NCI-H82 (cell line): ENCODE measurements at regions not wholly inside any gene's neighbourhood (a gene's known extent, or its start where the extent isn't known, plus 50 kb on each side); places are given as distances from the start of the nearest gene placed in this dataset.

Experiments used
- DNase-seq: peaks from one replicate; lab custom pipeline; 2025; lab: John Stamatoyannopoulos, UW

- no peak for DNase-seq
These were observed 113.5 kb upstream of the C10orf90 start for GRCh38 chr10:126783806-126784557.

GRCh38 chr10:126787201-126787600, 116.7 kb upstream of the C10orf90 start:
- no peak for DNase-seq

GRCh38 chr10:126795318-126795717, 109.9 kb upstream of the DOCK1 start:
- no peak for DNase-seq

- peak; percentile 9 for DNase-seq
These were observed 106.6 kb upstream of the DOCK1 start for GRCh38 chr10:126798649-126799048.

- no peak for DNase-seq
These were observed 101.8 kb upstream of the DOCK1 start for GRCh38 chr10:126803394-126803793.

- DNase-seq = no peak
These were observed 100.8 kb upstream of the DOCK1 start for GRCh38 chr10:126804396-126804795.

- no peak for DNase-seq
These were observed 98.7 kb upstream of the DOCK1 start for GRCh38 chr10:126806498-126806897.

GRCh38 chr10:126806991-126807702, 98.1 kb upstream of the DOCK1 start:
- no peak for DNase-seq

- no peak for DNase-seq
These were observed 97.1 kb upstream of the DOCK1 start for GRCh38 chr10:126808103-126808502.

- no peak for DNase-seq
These were observed 91.8 kb upstream of the DOCK1 start for GRCh38 chr10:126813432-126813831.

- no peak for DNase-seq
These were observed 71.7 kb upstream of the DOCK1 start for GRCh38 chr10:126833542-126833941.

- no peak for DNase-seq
These were observed 69.2 kb upstream of the DOCK1 start for GRCh38 chr10:126836009-126836408.

- DNase-seq = no peak
These were observed 66.9 kb upstream of the DOCK1 start for GRCh38 chr10:126838316-126838715.

GRCh38 chr10:126839094-126839761, 66.0 kb upstream of the DOCK1 start:
- DNase-seq = no peak

GRCh38 chr10:126840576-126841135, 64.6 kb upstream of the DOCK1 start:
- no peak for DNase-seq

GRCh38 chr10:126841341-126841895, 63.8 kb upstream of the DOCK1 start:
- no peak for DNase-seq

- DNase-seq = no peak
These were observed 62.9 kb upstream of the DOCK1 start for GRCh38 chr10:126842356-126842755.

GRCh38 chr10:126842836-126843235, 62.4 kb upstream of the DOCK1 start:
- DNase-seq = no peak

- DNase-seq = no peak
These were observed 61.8 kb upstream of the DOCK1 start for GRCh38 chr10:126843299-126843934.

- DNase-seq = no peak
These were observed 60.8 kb upstream of the DOCK1 start for GRCh38 chr10:126844406-126844805.

GRCh38 chr10:126846469-126846868, 58.8 kb upstream of the DOCK1 start:
- DNase-seq = no peak

GRCh38 chr10:126846959-126847358, 58.3 kb upstream of the DOCK1 start:
- DNase-seq = no peak
